Stimulated activated CD8-positive, alpha-beta memory T cell treated with anti-CD3 and anti-CD28 coated beads, Interleukin-15, amount 100 ng/mL, for 4 hours (primary cell): ENCODE measurements at regions not wholly inside any gene's neighbourhood (a gene's known extent, or its start where the extent isn't known, plus 50 kb on each side); places are given as distances from the start of the nearest gene placed in this dataset.

Experiments used
- DNase-seq, 2 donors: peaks; one replicate each; pipeline ENCODE4 v3.0.0-alpha.2; 2020; ENCODE audit warnings: low read depth in 2 of 2

- no peak for DNase-seq
Observed at GRCh38 chr20:50285376-50286173, 94.9 kb downstream of the CEBPB start.

- DNase-seq = no peak
Observed at GRCh38 chr20:50286174-50286511, 95.5 kb downstream of the CEBPB start.

- no peak for DNase-seq
Observed at GRCh38 chr20:50286609-50287008, 96.0 kb downstream of the CEBPB start.

GRCh38 chr20:50287512-50287911 lies 96.9 kb downstream of the CEBPB start:
- no peak for DNase-seq

DNA sequence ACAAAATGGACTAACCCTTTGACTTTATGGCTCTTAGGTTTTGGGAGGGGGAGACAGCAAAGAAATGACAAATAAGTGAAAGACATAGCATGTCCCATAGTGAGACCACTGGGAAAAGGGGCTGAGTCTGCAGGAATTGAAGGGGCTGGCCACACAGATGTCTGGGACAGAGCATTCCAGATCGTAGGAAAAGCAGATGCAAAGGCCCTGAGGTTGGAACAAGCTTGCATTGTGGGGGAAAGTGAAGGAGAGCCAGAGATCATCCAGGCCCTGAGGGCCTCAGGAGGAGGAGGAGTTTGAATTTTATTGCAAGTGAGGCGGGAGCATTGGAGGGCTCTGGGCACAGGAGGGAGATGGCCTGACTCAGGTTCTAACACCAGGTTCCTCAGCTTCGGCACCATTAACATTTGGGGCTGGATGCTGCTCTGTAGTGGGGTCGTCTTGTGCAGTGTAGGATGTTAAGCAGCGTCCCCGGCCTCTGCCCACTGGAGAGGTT lies 97.5 kb downstream of the CEBPB start:
- no peak for DNase-seq

DNA sequence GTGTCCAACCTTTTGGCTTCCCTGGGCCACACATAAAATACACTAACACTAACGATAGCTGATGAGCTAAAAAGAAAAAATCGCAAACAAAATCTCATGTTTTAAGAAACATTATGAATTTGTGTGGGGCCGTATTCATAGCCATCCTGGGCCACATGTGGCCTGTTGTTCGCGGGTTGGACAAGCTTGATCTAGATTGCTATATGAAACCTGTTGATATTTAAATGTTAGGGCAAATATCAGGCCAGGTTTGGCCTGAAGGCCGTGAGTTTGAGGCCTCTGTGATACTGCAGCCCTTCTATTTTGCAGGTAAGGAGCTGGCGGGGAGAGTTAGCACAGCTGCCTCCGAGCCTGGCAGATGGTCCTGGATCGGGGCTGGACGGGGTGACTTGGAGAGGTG lies 99.0 kb downstream of the CEBPB start:
- DNase-seq = no peak

DNA sequence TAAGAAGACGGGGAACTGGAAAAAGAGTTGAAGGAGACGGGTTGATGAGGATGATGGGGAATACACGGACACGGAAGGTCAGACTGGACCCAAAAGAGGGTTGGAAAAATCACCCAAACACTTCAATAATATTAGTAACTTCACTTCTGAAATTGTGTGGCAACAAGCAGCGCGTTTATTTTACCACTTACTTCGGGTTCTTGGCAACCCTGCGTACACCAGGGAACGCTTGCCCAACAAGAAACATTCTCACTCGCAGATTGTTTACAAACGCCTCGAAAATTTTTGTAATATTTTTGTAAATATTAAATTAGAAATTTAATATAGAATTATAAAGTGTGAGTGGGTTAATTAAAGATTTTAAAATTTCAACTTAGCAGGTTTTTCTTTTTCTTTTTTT lies 99.5 kb downstream of the CEBPB start:
- no peak for DNase-seq

DNA sequence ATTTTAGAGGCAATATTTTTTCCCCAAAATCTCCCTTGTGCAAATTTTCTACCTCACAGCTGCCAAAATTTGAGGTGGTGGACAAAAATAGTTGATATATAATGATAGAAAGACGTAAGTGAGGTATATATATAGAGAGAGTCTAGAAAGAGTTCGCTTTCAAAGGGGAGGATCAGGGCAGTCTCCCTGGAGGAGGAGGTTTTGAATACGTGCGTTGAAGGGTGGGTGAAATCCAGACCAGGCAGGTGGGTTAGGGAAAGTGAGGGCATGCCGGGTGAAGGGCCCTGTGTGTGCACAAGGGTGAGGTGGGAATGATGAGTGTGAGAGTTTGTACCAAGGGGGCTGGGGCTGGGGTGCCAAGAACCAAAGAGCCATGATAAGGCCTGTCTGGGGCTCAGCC lies 100.2 kb downstream of the CEBPB start:
- DNase-seq = no peak

GRCh38 chr20:50291254-50292078 lies 100.8 kb downstream of the CEBPB start:
- DNase-seq = no peak

DNA sequence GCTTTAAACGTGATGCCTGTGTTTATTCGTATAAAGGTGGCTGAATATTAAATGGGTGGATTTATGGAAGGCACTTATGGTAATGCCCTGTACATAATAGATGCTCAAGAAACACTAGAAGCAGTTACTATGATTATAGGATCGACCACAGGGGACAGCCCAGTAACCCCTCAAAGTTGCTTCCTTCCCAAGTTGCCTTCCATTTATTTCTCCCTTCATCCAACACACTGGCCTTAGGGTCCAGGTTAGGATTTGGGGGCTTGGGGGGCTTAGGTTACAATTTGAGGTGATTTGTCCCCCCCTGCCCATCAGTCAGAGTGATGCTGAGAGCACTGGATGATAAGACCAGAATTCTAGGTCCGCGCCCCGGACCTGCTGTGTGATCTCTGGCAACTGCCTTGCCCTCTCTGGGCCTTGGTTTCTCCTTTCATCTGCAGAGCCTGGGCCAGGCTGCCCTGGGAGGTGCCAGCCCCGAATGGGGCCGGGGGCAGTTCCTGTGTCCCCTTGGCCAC lies 101.5 kb downstream of the CEBPB start:
- DNase-seq = no peak

GRCh38 chr20:50292591-50293283 lies 102.1 kb downstream of the CEBPB start:
- DNase-seq = peak in 1 of 2 donors; percentile 12

DNA sequence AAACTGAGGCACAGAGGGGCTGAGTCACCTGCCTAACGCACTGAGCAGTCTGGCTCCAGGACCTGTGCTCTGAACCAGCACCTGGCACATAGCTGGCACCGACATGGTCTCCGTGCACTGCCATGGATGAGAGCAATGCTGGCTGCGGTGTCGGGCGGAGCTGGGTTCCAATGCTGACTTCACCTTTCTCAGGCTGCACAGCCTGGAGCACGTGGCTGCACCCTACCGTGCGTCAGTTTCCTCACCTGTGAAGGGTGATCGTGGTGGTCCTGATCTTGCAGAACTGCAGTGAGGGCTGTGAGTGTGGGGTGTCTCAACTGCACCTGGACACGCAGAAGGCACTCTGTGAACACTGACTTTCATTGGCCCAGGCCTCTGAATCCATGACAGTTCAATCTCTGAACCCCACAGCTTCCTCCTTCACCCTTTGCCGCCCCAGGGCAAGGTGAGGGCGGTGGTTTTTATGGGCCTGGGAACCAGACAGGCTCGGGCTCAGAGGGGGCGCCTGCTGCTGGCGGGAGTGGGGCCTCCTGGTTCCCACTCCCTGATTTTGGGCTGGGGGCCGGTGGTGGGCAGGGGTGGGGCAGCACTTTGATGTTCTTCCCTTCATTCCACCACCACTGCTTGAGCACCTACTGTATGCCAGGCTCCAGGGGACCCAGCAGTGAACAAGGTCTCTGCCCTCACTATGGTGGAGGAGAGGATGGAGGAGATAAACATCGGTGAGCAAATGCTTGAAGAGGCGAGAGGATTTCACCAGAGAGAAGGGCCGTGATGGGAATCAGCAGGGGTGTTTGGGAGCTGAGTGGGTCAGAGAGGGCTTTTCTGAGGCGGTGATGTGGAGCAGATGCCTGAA lies 102.9 kb downstream of the CEBPB start:
- no peak for DNase-seq

DNA sequence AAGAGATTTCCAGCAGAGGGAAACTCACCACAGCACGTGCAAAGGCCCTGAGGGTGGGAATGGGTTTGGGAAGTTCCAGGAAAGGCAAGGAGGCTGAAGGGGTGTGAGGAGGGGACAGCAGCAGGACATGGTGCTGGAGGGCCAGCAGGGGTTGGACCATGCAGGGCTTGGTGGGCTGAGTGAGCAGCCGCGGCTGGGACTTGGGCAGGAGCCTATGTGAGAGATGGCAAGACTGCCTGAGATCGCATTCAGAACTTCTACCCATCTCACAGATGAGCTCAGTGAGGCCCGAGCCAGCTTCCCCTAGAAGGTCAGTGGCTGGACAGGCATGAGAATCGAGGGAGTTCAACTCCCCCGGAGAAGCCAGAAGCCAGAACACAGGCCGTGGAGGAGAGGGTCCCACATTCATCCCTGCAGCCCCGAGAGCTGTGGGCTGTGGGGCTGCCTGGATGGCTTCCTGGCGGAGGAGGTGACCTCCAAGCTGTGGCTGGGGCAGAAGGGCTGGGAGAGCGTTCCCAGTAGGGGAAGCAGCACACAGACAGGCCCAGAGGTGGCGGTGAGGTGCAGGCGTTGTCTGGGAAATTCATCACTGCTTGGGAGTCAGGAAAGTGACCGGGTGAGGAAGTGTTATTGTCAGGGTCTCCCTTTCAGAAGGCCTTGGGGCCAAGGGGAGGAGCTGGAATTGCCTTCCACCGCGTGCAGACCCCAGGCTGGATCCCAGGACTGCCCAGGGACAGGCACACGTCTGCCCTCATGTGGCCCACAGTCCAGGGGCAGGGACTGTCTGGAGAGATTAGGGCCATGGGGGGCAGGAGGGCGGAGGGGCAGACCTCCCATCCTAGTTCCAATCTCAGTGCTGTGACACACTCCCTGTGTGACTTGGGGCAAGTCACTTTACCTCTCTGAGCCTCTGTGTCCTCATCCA lies 103.8 kb downstream of the CEBPB start:
- DNase-seq = no peak

GRCh38 chr20:50295345-50295744 lies 104.7 kb downstream of the CEBPB start:
- no peak for DNase-seq

- DNase-seq = no peak
Observed at GRCh38 chr20:50295762-50296449, 105.3 kb downstream of the CEBPB start.

DNA sequence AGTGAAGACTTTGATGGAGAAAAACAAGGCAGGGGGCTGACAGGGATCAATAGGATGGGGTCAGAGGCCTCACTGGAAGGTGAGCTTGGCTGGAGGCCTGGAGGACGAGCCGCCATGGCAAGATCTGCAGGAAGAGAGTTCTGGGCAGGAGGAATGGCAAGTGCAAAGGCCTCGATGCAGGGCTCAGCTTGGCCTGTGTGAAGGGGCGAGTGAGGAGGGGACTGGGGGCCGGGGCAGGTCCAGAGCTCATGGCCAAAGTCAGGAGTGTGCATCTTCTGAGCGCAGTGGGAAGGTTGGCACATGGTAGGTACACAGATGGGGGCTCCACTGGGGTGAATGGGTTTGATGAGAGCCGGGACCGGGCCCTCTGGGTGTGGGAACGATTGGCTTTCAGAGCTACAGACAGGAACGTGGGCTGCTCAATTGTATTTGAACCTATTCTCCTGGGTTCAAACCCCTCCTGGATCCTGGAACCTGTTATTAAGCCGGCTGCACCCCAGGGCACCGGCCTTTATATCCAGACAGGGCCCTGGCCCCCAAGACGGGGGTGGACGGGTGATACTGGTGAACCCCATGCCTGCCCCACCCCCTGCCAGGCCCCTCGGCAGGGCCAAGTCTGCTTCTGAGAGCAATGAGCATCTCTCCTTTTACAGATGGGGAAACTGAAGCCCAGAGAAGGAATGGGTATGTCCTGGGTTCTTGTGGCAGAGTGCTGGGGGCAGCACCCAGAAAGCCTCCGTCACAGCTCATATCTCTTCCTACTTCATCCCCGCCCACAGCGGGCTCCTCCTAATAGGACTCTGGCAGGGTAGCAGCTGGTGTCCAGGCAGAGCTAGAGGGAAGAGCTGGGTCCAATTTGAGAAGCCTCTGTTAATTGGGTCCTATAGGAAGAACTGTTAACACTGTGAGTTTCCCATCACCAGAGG lies 106.1 kb downstream of the CEBPB start:
- DNase-seq = no peak

DNA sequence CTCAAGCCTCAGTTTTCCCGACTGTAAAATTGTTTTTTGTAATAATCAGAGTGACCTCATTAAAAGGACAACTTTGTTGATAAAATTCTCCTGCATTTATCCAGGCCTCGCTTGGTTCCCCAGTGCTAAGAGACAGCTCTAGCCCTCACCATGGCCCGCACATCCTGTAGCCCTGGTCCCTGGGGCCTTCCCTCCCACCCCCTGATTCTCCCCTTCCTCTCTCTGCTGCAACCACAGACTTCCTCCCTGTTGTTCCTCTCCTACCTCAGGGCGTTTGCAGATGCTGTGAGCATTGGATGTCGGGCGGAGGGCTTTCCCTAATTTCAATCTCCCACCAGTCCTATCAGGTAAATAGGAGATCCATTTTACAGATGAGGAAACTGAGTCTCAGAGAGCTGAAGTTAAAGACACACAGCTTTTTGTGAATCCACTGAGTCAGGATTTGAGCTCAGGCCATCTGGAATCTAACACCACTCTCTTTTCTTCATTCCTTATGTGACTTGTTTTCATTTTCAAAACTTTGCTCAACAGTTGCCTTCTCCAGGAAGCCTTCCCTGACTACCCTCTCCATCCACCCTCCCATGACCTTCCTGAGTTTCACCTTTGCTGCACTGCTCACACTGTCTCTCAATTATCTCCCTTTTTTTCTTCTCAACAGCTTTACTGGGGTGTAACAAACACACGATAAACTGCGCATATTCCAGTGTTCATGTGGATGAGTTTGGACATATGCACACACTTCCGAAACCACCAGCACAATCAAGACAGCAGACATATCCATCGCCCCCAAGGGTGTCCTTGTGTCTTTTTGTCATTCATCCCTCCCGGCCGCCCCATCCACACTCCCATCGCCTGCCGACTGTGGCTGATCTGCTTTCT lies 107.1 kb downstream of the CEBPB start:
- no peak for DNase-seq
